ENCODE measurements at regions not wholly inside any gene's neighbourhood (a gene's known extent, or its start where the extent isn't known, plus 50 kb on each side); places are given as distances from the start of the nearest gene placed in this dataset.

DNA sequence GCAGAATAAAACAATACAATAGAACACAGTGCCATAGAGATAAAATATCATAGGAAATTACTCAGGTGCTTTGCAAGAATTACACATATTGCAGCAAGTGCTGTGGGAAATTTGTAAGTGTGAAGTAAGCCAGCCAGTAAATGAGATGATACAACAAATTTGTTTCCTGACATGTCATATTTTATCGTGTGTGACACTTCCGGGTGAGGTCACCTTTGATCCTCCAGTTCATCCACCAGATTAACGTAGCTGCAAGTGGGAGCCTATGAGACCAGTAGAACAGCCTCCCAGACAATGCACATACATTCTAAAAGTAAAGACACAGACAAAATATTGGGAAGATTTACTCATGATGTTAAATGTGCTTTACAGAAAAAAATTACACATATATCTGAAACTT, 72.2 kb downstream of the PRDM9 start:
- no peak for DNase-seq

DNA sequence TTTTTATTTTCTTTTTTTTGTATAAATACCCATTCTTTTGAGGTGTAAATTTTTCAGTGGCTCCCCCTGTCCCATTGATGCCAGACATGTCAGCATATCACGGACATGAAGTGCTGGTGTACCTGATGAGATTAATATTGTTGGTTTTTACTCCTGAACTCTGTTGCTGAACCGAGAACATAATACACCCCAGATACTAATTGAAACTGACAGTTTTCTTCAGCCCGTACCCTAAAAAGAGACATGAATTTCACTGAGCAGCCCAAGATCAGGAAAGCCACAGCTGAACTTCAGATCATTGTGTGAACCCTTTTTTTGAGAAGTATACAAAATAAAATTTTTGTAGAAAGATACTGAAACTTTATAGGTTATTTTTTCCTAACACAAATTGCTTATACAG, 75.7 kb downstream of the PRDM9 start:
- no peak for DNase-seq

DNA sequence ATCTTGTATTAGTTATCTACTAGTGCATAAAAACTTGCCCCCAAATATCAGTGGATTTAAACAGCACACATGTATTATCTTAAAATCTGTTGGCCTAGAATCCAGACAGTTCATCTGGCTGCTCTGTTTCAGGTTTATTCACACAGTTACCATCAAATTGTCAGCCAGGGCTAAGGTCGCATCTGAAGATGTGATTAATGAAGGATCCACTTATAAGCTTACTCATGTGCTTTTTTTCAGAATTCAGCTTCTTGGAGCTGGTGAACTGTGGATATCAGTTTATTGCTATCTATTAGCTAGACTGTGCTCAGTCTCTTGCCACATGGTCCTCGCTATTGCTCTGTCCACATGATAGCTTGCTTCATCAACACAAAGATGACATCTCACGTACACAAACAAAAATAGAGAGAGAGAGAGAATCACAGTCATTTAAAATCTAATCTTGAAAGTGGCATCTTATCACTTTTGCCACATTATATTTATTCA, 81.5 kb downstream of the PRDM9 start:
- no peak for DNase-seq

- DNase-seq: no peak
Observed at GRCh38 chr5:23591250-23591649, 83.8 kb downstream of the PRDM9 start.

DNA sequence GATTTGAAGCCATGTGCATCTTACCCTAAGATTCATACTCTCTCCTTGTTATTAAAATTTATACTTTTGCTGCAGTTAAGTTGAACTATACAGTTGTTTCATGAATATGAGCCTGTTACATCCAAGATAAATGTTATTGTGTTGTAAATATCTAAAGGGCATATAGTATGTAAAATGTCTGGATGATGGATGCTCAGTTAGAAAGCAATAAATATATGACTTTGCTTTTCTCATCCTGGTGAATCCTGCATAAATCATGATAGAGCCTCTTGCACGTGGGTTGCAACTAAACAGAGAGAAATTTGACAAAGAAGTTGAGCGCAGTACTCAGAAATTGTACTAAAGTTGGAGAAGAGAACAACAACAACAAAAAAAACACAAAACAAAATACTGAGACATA, 99.5 kb downstream of the PRDM9 start:
- DNase-seq: no peak

DNA sequence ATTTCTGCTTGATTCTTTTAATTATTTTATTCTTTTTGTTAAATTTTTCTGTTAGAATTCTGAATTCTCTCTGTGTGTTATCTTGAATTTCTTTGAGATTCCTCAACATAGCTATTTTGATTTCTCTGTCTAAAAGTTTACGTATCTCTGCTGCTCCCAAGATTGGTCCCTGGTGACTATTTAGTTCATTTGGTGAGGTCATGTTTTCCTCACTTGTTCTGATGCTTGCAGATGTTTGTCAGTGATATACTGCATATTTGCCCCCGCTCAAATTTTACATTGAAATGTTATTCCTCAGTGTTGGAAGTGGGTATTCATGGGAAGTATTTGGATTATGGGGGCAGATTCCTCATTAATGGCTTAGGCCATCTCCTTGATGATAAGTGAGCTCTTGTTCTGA, 105.3 kb downstream of the PRDM9 start:
- no peak for DNase-seq

- no peak for DNase-seq
Observed at GRCh38 chr5:23613566-23613965, 106.2 kb downstream of the PRDM9 start.

DNA sequence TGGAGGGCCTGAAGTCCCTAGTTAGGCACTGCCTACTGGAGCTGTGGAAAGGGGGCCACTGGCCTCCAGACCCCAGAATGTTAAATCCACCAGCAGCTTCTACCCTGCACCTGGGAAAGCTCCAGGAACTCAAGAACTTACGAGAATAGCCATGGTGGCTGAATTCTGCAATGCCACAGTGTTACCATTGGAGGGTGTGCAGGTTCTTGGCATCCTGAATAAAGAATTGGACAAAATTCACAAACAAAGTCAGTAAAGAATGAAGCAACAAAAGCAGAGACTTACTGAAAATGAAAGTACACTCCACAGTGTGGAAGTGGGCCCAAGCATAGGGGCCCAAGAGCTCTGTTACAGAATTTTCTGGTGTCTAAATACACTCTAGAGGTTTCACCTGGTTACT, 107.0 kb downstream of the PRDM9 start:
- DNase-seq: no peak

DNA sequence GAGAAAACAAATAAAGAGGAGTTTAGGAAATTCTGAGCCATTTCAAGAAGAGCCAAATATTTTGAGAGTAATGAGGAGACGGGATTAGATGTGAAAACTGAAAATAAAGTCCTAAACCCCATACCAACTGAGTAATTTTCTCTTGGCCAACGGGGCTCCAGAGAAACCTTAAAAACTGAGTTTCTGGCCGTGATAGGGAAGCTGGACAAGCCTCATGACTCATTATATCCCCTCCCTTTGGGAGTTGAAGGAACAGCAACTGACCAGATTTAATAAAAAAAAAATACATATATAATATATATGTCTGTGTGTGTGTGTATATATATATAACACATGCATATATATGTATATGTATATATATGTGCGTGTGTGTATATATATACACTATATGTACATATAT, 119.6 kb downstream of the PRDM9 start:
- no peak for DNase-seq

DNA sequence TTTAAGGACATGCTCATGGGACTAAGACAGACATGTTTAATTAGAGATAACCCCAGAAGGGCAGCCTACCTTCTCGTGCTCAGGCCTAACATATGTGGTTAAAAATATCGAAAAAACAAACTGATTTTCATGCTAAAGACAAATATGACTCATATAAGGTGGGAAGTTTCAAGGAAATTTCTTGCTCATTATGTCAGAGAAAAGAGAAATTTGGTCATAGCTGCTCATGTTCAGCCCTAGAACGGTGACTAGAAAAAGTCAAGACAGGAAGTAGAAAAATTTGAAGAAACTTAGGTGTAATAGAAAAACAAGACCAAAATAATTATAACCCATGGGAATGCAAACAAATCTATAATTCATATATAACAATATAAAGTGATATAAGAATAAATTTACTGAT, 120.6 kb downstream of the PRDM9 start:
- DNase-seq: no peak

- no peak for DNase-seq
Observed at GRCh38 chr5:23629396-23629795, 122.0 kb downstream of the PRDM9 start.

DNA sequence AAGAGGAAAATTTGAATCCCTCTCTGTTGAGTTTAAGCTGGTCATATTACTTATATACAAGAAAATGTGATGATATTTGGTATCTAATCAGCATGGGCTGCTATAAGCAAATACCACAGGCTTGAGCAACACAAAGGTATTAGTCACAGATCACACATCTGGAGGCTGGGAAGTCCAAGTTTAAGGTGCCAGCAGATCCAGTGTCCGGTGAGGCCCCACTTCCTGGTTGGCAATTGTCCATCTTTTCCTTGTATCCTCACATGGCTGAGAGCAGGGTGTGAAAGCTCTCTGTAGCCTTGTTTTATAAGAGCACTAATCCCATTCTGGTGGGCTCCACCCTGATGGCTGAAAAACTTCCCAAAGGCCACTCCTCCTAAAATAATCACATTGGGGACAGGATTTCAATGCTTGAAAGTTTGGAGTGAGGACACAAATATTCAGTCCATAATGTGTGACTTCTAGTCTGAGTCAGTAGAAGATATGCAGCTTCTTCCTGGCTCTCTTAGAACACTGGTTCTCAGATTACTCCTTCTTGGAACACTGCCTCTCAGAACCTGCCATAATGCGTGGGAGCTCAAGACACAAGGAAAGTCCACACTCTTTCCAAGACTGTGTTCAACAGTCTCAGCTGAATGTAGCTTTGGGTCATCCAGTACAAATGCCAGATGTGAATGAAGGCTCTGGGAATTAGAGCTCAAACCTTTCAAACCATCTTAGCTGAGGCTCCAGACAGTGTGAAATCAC, 124.1 kb downstream of the PRDM9 start:
- no peak for DNase-seq

GRCh38 chr5:23635938-23636337, 128.5 kb downstream of the PRDM9 start:
- no peak for DNase-seq

DNA sequence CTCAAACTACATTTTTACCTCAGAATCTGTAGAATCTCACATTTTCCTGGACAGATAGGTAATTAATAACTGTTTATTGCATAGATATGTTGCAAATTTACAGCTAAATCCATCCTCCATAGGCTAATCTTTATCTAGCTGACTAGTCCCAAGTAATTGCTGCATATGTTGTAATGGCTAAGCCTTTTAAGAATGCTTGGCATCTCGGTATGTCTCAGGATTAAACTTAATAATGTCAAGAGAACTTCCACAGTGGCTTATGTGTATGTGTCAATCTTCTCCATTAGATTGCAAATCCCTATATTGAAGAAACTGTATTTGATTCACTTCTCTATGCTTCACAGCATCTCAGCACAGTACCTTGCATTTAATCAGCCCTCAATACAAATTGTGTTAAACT, 131.9 kb downstream of the PRDM9 start:
- no peak for DNase-seq

GRCh38 chr5:23648656-23649055, 141.2 kb downstream of the PRDM9 start:
- DNase-seq: no peak

DNA sequence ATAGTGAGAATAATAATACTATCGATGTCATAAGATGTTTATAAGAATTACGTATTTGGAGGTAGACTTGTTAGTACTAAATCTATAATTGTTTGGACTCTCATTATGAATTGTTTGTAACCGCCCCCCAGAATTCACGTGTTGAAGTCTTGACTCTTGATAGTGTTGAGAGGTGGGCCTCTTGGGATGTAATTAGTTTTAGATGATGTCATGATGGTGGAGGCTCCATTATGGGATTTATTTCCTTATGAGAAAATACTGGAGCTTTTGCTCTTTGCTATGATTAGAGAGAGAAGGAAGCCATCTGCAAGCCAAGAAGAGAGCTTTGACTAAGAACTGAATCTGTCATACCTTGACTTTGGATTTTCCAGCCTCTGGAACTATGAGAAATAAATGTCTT, 142.2 kb downstream of the PRDM9 start:
- DNase-seq: no peak

DNA sequence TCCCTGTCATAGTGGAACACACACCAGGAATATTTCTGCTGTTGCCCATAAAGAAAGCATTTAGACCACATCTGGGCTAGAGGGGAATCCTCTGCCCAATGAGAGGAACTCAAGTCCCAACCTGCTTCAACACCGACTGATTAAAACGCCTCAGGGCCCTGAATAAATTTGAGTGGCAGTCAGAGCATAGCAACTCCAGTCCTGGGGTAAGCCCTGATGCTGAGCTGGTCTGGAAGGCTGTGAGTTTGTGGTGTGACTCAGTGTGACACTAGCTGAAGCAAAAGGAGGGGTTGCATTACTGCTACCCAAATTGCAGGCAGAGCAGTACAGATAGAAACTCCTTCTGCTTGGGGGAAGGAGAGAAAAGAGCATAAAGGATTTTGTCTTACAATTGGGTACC, 148.3 kb downstream of the PRDM9 start:
- DNase-seq: no peak

DNA sequence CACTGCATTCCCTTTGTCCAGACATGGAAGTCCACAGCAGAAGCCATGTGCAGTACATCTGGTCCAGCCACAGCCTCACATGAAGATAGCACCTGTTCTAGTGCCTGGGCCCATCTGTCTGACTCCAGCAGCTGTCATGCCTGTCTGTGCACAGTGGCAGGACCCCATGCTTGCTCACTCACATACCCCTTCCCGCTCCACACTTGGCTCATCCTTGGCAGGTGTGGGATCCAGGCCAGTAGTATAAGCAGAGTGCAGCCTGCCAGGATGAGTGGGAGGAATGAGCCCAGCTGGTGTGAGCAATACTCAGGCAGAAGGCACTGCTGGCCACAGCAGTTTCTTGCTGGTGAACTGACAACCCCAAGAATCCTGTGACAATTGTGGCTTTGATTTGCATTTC, 168.0 kb downstream of the PRDM9 start:
- no peak for DNase-seq

- DNase-seq: no peak
Observed at GRCh38 chr5:23677996-23678395, 170.6 kb downstream of the PRDM9 start.

DNA sequence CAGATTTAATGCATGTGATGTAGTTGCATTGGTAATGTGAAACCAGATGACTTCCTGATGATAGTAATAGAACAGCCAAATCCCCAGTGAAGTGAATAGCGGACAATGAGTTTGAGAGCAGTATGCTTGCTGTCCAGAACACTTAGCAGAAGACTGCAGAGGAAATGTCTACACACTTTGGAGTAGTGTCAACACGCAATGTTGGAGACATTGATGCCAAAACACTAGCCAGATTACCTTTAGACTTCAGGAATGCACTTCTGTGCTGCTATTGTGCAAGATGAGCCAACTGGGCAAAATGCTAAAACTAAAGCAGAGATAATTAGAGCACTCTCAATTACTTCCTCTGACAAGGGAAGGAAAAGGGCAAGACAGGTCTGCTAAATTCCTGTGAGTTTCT, 176.7 kb downstream of the PRDM9 start:
- DNase-seq: no peak

- DNase-seq: no peak
Observed at GRCh38 chr5:23703940-23704855, 196.8 kb downstream of the PRDM9 start.

GRCh38 chr5:23717486-23717885, 210.1 kb downstream of the PRDM9 start:
- no peak for DNase-seq

DNA sequence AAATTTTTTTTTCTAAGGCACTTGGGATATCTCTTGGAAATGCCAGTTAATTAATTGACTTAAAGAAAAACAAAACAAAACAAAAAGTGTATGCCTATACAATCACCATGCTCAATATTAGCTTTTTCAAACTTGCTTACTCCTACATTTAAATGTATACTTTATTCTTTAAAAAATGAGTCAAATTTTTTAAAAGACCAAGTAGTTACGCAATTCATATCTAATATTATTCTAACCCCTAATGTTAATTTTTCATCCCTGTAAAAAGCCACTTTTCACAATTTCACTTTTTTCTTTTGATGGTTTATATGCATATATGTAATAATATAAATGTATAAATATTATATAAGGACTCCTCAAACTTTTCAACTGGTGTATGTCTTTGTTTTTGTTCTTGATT, 211.2 kb downstream of the PRDM9 start:
- DNase-seq: no peak

- DNase-seq: no peak
Observed at GRCh38 chr5:23721336-23721735, 213.9 kb downstream of the PRDM9 start.
